GM12873 (cell line): ENCODE measurements at regions not wholly inside any gene's neighbourhood (a gene's known extent, or its start where the extent isn't known, plus 50 kb on each side); places are given as distances from the start of the nearest gene placed in this dataset.

ENCODE experiments used
- TF ChIP-seq, protein P1 (sequence below): IDR thresholded peaks from 2 replicates; pipeline ENCODE4 v1.5.1; 2012; ENCODE audit warnings: low read depth, mild to moderate bottlenecking, moderate library complexity, low read length, control low read depth; ENCODE audit not compliant: insufficient read depth; ENCODE audit errors: missing control alignments

DNA sequence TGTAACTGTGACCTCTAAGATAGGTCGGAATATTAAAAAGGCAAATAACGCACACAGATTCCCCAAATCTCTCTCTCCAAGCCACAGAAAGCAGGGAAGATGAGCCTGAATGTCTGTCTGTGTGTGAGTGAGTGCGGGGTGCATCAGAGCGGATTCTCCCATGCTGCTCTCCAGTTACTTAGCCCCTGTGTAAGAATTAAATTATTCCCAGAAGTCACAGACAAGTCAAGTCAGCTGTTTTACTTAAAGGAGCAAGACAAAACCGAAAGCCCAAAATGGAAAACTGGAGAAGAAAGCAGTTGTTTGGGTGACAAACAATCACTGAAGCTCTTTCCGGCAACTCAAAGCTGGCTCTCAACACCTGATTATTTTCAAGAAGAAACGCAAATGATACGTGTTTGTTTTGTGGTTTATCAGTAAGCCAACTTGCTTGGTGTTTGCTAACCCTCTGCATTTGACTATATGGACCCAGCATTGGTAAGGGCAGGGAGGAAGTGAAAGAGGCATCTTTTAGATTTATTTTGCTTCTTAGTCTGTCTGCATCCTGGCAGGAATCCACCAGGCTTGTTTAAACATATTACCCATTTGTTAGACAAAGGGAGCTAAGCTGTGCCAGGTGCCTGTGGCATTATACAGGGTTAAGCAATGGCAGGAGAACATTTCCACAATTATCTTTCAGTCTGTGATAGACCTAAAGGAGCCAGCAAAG lies 121.5 kb upstream of the CREB1 start:
- TF ChIP-seq, protein P1, sequence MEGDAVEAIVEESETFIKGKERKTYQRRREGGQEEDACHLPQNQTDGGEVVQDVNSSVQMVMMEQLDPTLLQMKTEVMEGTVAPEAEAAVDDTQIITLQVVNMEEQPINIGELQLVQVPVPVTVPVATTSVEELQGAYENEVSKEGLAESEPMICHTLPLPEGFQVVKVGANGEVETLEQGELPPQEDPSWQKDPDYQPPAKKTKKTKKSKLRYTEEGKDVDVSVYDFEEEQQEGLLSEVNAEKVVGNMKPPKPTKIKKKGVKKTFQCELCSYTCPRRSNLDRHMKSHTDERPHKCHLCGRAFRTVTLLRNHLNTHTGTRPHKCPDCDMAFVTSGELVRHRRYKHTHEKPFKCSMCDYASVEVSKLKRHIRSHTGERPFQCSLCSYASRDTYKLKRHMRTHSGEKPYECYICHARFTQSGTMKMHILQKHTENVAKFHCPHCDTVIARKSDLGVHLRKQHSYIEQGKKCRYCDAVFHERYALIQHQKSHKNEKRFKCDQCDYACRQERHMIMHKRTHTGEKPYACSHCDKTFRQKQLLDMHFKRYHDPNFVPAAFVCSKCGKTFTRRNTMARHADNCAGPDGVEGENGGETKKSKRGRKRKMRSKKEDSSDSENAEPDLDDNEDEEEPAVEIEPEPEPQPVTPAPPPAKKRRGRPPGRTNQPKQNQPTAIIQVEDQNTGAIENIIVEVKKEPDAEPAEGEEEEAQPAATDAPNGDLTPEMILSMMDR, result no peak

DNA sequence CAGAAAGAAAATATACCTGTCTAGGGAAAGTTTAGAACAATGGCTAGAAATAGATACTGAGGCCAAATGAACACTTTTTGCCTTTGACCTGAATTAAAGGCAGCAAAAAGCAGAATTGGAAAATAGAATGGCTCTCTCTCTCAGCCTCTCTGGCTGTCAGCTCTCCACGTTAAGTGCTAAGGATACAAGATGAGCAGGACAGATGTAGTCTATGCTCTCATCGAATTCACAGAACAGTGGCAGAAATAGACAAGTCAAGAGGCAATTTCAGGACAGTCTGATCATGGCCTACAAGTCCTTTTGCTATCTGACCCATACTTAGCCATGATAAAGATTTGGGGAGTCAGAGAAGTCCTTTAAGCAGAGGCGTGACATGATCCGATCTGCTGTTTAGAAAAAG lies 120.2 kb upstream of the CREB1 start:
- TF ChIP-seq, protein P1, result no peak

DNA sequence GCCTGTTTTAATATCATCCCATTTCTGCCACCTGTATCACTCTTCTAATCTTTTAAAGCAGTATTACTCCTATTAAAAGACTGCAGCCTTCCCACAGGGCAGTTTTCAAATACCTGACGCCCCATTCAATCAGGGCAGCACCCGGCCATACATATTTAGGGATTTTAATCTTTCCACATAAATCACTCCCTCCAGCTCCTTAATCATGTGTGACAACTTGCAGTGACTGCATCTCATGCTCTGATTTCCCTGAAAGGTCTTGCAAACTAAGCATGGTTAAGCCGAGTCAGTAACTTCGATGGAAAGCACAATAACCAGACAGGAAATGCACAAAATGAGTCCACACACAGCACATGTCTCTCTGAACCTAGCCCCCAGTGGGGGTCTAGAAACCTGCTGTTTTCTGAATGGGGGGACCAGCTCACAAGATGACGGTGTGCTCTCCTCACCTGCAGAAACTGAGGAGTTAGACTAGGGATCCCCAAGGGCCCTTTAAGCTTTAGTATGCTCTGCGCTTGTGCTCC lies 116.9 kb upstream of the CREB1 start:
- TF ChIP-seq, protein P1, result no peak

DNA sequence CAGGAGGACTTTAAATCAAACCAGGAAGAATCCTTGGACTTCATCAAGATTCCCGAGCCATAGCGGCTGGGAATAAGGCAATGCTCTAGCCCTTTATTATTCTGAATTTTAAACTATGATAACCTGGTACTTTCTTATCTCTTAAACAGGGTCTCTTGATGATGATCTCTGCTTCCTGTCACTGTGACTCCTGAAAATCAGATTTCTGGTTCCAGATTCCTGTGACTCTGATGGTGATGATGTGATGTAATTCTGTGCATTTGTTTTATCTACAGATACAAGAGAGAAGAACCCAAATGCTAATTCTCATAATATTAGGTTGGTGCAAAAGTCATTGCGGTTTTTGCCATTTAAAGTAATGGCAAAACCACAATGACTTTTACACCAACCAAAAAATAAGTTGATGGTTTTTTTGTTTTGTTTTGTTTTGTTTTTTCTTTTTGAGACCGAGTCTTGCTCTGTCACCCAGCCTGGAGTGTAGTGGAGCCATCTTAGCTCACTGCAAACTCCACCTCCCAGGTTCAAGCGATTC lies 116.3 kb upstream of the CREB1 start:
- TF ChIP-seq, protein P1, result no peak

DNA sequence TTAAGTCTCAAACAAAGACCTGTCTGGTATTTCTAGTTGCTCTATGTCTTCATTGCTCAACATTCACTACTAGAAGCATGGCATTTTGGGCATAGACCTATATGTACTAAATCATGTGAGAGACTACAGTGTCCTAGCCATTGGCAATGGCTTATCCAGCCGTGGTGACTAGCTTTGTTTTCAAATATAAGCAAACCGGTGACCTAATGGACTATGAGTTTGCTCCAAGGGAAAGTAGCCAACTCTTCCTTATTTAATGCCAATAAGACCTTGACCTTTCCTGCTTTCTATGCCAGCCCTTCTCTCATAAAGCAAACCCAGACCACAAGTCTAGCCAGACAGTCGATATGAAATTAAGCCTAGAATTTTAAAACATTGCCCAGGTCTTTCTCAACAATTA lies 113.7 kb upstream of the CREB1 start:
- TF ChIP-seq, protein P1, result no peak

DNA sequence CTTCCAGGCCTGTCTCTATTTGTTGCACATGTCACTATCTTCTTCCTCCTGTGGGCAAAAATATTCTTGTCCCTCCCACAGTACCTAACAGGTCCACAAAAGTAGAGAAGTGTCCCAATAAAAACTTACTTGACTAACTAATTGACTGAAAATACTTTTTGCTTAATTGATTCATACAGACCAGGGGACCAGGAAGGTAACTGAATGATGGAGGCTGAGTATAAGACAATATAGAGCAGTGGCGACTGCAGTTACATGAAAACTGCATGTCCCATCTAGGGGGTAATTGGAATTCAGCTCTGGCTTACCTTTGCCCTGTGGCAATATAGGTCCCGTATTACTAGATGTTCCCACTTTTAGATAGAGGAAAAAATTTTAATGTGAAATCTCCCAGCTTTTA lies 112.9 kb upstream of the CREB1 start:
- TF ChIP-seq, protein P1, result no peak

DNA sequence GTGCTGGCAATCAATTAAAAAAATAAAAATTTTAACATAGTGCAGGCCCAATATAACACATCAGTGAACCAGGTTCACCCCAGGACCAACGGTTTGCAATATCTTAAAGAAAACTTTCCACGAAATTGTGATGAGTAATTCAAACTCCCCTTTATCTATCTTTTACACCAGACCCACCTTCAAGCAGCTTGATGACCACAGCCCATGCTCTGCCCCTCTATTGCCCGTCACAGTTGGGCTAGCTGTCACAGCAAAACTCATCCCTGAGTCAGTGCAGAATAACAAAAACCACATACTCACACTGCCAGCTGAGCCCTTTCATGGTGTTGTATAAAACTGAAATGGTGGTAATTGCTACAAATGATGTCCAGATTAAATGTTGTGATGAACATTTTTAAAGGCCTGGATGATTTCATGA lies 112.5 kb upstream of the CREB1 start:
- TF ChIP-seq, protein P1, result no peak
